ENCODE measurements at regions not wholly inside any gene's neighbourhood (a gene's known extent, or its start where the extent isn't known, plus 50 kb on each side); places are given as distances from the start of the nearest gene placed in this dataset.
"Not testable (repeated sequence)": the region's sequence is repeated elsewhere in the genome, so short reads cannot be mapped to it uniquely, and the experiment has no call there.

DNA sequence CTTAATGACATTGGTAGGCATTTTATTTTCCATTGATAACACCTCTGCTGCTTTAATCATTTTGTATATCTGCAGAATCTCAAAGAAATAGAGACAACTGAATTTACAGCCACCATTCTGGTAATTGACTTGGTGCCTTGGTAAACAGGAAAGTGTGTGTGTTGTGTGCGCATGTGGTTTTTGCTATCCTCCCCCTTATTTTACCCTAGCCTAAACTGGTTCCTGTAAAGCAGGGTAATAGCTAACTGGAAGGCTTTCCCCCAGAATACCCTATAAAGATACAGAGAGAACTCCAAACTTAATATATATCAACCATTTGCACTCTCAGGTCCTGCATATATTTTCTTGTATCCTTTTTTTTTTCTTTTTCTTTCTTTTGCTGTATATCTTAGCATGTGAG lies 149.5 kb upstream of the ADGRL4 start:
- Mint-ChIP-seq H3K9me3 (ENCODE audit: unreplicated experiment) (peaks cover 6% of the 10 kb centered on the region), H3K27me3 (ENCODE audit: unreplicated experiment) (no peaks in the 10 kb centered on the region), H3K4me1 (ENCODE audit: unreplicated experiment) (peaks cover 15% of the 10 kb centered on the region), H3K27ac (ENCODE audit: unreplicated experiment) (no peak overlapping the region), H3K4me3 (ENCODE audit: unreplicated experiment) (no peak overlapping the region), H3K36me3 (ENCODE audit: unreplicated experiment) (no peaks in the 10 kb centered on the region)
- no peak for DNase-seq (ENCODE audit: extremely low spot score, unreplicated experiment)
- TF ChIP-seq, protein P1, sequence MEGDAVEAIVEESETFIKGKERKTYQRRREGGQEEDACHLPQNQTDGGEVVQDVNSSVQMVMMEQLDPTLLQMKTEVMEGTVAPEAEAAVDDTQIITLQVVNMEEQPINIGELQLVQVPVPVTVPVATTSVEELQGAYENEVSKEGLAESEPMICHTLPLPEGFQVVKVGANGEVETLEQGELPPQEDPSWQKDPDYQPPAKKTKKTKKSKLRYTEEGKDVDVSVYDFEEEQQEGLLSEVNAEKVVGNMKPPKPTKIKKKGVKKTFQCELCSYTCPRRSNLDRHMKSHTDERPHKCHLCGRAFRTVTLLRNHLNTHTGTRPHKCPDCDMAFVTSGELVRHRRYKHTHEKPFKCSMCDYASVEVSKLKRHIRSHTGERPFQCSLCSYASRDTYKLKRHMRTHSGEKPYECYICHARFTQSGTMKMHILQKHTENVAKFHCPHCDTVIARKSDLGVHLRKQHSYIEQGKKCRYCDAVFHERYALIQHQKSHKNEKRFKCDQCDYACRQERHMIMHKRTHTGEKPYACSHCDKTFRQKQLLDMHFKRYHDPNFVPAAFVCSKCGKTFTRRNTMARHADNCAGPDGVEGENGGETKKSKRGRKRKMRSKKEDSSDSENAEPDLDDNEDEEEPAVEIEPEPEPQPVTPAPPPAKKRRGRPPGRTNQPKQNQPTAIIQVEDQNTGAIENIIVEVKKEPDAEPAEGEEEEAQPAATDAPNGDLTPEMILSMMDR (IDR thresholded peaks at IDR 0.05) = no peak

- TF ChIP-seq, protein P1 (IDR thresholded peaks at IDR 0.05) = no peak
- Mint-ChIP-seq H3K27ac (ENCODE audit: unreplicated experiment) (no peak overlapping the region), H3K27me3 (ENCODE audit: unreplicated experiment) (no peaks in the 10 kb centered on the region), H3K9me3 (ENCODE audit: unreplicated experiment) (peaks cover 5% of the 10 kb centered on the region), H3K4me3 (ENCODE audit: unreplicated experiment) (no peak overlapping the region), H3K4me1 (ENCODE audit: unreplicated experiment) (peaks cover 21% of the 10 kb centered on the region), H3K36me3 (ENCODE audit: unreplicated experiment) (no peaks in the 10 kb centered on the region)
- no peak for DNase-seq (ENCODE audit: extremely low spot score, unreplicated experiment)
Observed at GRCh38 chr1:79151006-79151796, 144.7 kb upstream of the ADGRL4 start.

- no peak for DNase-seq (ENCODE audit: extremely low spot score, unreplicated experiment)
- H3K27ac Mint-ChIP-seq (ENCODE audit: unreplicated experiment) = no peak overlapping the region
- H3K9me3 Mint-ChIP-seq (ENCODE audit: unreplicated experiment) = peaks cover 5% of the 10 kb centered on the region
- peaks cover 21% of the 10 kb centered on the region for H3K4me1 Mint-ChIP-seq (ENCODE audit: unreplicated experiment)
- H3K4me3 Mint-ChIP-seq (ENCODE audit: unreplicated experiment) = no peak overlapping the region
- no peaks in the 10 kb centered on the region for H3K36me3 Mint-ChIP-seq (ENCODE audit: unreplicated experiment)
- H3K27me3 Mint-ChIP-seq (ENCODE audit: unreplicated experiment) = no peaks in the 10 kb centered on the region
- TF ChIP-seq, protein P1 (IDR thresholded peaks at IDR 0.05) = no peak
Observed at GRCh38 chr1:79150576-79150975, 144.0 kb upstream of the ADGRL4 start.

- H3K27ac Mint-ChIP-seq (ENCODE audit: unreplicated experiment); H3K27me3 Mint-ChIP-seq (ENCODE audit: unreplicated experiment); H3K4me1 Mint-ChIP-seq (ENCODE audit: unreplicated experiment); H3K9me3 Mint-ChIP-seq (ENCODE audit: unreplicated experiment); DNase-seq (ENCODE audit: extremely low spot score, unreplicated experiment); H3K4me3 Mint-ChIP-seq (ENCODE audit: unreplicated experiment); H3K36me3 Mint-ChIP-seq (ENCODE audit: unreplicated experiment): not testable (repeated sequence)
Observed at GRCh38 chr1:79138227-79138626, 131.7 kb upstream of the ADGRL4 start.

DNA sequence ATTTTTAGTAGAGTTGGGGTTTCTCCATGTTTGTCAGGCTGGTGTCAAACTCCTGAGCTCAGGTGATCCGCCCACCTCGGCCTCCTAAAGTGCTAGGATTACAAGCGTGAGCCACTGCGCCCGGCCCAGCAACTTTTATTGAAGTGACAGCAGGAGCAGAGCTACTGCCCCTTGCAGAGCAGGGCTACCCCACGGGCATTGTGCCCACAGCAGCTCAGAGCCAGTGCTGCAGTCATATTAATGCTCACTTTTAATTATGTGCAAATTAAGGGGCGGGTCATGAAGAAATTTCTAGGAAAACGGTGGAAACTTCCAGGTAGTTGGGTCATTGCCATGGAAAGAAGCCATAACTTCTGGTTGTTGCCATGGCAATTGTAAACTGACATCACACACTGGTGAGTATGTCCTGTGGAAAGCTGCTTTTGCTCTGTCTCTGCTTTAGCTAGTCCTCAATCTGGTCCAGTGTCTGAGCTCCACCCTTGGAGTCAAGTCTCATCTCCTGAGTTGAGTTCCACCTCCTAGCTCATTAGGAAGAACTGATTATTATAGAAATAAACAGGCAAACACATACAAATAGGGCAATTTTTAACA lies 127.3 kb upstream of the ADGRL4 start:
- H3K36me3 Mint-ChIP-seq (ENCODE audit: unreplicated experiment) = no peaks in the 10 kb centered on the region
- no peak overlapping the region for H3K27ac Mint-ChIP-seq (ENCODE audit: unreplicated experiment)
- DNase-seq (ENCODE audit: extremely low spot score, unreplicated experiment) = no peak
- H3K27me3 Mint-ChIP-seq (ENCODE audit: unreplicated experiment) = no peaks in the 10 kb centered on the region
- H3K9me3 Mint-ChIP-seq (ENCODE audit: unreplicated experiment) = peaks cover 9% of the 10 kb centered on the region
- TF ChIP-seq, protein P1 (IDR thresholded peaks at IDR 0.05) = no peak
- peaks cover 8% of the 10 kb centered on the region for H3K4me1 Mint-ChIP-seq (ENCODE audit: unreplicated experiment)
- no peak overlapping the region for H3K4me3 Mint-ChIP-seq (ENCODE audit: unreplicated experiment)
